HG03139 (cell line): ENCODE measurements at regions not wholly inside any gene's neighbourhood (a gene's known extent, or its start where the extent isn't known, plus 50 kb on each side); places are given as distances from the start of the nearest gene placed in this dataset.
"Not testable (repeated sequence)": the region's sequence is repeated elsewhere in the genome, so short reads cannot be mapped to it uniquely, and the experiment has no call there.

Experiments
- ATAC-seq: cut with Tn5 transposase; IDR thresholded peaks from one replicate; pipeline ENCODE4 v1.9.1; 2021; ENCODE audit not compliant: unreplicated experiment

DNA sequence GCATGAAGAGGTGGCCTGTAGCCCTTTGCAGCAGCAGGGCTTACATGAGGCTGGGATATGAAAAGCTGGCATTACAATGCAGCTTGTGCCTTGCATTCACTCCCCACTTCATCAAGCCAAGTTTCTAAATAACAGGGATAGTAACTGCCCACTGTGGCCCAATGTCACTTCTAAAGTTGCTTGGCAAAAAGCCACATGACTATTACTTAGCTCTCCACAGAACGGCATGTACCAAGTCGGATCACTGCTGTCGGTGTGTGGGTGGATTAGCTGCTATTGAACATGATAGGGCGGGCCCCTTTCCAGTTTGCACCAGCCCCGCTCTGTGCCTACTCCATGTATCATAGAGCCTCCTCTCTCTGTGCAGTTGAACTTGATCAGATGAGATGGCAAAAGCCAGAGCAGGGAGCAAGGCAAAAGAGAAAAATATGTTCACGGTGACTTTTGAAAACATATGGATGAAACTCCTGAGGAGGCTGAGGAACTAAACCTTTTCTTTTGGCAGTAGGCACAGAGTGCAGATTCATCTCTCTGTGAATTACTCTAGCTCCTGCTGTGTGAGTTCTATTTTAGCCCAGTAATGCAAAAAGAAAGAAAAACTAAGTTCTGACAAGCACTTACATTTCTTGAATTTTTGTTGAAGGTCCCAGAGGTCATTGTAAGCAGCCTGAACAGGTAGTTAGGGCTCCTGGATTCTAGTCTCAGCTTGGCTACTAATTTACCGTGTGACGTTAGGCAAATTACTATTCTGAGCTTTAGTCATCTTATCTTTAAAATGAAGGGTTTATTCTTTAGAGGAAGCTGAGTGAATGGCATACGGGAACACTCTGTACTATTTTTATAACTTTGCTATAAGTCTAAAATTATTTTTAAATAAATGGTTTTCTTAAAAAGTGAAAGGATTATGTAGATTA lies 125.6 kb upstream of the NBPF9 start:
- not testable (repeated sequence) for ATAC-seq

DNA sequence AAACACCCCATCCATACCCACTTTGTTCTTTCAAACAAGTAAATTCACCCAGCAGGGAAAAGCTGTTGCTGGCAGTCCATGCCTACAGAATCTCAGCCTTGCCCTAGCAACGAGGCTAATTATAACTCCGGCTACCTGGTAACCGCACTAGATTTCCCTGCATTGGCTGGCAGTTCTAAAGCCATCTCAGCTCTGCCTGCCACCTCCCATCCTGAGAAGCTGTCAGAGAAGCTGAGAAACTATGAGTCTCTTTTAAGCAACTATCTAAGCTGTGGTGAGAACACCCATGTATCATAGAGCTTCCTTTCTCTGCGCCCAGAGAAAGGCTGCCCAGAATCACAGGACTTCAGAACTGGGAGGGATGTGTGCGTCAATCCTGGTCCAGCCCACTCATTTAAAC lies 126.5 kb upstream of the NBPF9 start:
- not testable (repeated sequence) for ATAC-seq

DNA sequence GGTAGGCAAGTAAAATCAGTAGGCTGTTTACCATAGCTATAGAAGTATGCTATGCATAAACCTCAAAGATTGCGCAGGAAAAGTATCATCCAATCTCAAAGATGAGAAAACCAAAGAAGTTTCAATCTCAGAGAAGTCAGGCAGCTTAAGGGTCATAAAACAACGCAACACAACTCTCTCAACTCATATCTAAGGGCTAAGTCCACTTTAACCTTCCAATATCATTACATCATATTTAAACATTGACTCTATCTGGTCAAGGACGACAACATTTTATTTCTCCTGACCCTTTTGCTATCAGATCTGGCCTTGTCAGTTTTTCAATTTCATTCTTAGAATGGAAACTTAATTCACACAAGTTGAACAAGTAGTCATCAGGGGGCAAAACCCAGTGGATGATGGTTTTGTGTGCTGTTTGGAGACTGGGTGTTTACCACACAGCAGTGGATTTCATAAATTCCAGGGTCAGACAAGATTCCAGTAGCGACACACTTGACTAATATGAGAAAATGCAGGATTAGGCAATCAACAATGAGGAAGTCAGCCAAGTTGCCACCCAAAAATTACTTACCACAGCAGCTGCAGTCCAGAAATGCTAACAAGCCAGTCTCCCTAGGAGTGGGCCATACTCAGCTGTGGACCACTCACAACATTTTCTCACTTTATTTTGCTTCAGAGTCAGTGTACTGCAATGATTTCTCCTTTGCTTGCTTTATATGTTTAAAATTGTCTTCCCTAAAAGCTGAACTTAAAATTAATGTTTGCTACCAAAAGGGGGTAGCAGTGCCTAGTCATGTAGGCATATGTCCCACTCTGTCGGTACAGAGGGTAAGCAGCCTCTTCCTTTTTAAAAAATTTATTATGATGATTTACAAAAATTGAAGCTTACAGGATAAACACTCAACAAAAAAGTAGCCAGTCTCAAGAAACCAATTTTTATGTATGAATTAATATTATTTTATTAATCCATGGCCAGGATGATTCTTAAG lies 131.9 kb upstream of the NBPF9 start:
- ATAC-seq = not testable (repeated sequence)

DNA sequence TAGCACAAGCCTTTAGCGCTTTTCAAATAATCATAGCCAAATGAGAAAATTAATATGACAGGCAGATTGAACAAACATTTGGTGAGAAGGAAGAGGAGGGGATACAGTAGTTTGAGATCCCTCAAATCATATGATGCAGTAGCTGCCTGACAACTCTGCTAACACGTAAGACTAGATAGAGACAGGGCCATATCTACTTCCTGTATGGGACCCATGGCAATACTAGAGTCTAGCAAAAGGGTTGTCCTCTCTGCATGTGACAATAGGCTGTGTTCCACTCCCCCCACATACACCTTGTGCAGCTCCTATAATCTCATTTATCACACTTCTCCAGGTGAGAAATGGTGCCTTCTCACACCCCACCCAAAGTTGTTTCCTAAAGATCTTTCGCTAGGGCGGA lies 134.2 kb upstream of the NBPF9 start:
- not testable (repeated sequence) for ATAC-seq

DNA sequence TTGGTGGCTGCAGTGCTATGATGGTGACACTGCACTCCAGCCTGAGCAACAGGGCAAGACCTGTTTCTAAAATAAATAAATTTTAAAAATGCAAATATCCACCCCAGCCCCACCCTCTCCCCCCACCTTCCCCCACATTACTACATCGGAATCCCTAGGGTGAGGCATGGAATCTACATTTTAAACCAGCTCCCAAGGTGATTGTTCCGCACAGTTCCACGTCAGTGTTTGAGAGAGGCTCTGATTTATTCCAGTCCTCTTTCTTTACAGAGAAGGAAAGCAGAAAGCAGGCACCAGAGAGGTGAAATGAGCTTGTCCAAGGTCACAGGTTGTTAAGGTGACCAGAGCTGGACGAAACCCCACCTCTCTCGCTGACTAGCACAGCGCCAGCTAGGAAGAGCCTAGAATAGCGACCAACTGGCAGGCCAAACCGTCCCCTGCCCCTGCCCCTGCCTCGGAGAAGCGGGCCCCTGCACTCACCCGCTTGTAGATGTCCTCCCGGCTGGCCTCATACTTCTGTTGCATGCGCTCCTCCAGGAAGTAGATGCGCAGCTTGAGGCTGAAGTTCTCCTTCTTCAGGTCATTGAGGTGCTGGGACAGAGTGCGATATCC lies 136.7 kb upstream of the NBPF9 start:
- not testable (repeated sequence) for ATAC-seq

DNA sequence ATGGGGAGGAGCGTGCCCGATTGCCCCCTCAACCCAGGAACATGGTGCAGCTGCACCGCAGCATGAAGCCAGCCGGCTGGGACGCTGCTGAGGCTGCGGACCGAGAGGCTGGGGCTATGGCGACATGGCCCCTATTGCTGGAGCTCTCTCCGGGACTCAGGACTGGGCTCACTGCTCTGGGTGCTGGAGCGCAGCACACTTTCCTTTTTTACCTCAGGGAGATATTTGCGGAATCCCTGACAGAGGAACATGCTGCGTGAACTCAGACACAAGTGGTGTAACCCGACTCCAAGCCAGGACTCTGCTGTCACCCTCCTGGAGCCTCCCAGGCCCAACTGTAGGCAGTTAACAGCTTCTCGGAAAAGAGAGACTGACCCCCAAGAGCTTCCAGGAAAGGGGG lies 137.2 kb upstream of the NBPF9 start:
- not testable (repeated sequence) for ATAC-seq

DNA sequence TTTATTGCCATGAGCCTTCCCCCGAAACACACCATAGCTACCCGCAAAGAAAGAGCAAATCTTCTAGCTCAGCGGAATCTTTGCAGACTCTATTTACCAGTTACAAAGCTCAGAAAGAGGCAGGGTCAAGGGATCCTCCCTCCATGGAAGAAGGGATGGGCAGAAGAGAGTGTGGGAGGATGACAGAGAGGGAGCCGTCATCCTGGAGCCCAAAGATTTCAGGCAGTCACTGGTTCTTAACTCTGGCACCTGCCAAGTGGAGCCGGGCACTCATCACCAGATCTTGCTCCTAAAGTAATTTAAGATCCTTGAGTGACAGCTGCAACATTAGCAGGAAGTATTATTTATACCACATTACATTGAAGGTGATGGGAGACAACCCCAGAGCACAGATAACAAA lies 137.9 kb upstream of the NBPF9 start:
- not testable (repeated sequence) for ATAC-seq

DNA sequence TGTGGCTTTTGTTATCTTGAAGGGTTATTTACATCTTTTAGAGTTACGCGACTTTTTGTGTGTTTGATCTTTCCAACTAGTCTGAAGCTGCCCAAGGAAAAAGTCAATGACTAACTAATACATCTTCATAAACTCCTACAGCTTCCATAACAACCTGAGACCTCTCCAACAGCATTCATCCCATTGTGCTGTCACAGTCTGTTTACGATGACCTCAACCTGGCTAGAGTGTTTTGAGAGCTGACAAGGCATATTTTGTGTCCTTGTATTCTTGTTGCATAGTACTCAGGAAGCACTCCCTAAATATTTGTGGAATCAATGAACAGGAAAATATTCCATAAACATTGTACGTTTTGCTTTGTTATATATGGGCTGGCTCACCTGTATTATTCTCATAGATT lies 140.2 kb upstream of the NBPF9 start:
- ATAC-seq = not testable (repeated sequence)

DNA sequence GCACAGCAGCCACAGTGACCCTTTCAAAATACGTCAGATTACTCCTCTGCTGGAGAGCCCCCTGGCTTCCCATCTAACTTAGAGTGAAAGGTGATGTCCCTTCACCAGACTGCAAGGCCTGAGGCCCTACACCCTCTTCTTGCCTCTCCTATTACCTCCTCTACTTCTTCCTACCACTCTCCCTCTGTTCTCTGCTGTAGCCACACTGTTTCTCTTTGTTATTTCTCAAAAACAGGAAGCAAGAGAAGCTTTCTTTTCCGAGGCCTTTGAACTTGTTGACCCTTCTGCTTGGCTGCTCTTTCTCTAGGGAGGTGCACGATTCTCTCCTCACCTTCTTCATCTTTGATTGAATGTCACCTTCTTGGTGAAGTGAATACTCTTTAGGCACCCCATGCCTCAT lies 141.3 kb upstream of the NBPF9 start:
- not testable (repeated sequence) for ATAC-seq

DNA sequence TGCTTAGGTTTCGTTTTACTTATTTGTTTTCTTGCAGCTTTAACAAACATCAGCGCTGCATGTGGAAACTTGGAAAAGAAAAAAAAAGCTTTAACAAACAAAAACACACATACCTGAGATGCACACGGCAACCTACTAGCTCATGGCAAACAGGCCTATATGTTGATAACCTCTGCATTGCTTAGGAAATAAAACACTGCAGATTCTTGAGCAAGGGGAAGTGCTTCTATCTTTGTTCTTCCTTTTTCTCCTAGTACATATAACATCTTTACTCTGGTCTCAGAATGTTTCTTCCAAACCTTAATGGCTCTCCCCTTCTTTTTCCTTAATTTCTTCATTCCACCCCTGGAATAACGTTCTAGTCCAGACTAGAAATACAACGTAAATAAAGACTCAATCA lies 142.9 kb upstream of the NBPF9 start:
- ATAC-seq = not testable (repeated sequence)

DNA sequence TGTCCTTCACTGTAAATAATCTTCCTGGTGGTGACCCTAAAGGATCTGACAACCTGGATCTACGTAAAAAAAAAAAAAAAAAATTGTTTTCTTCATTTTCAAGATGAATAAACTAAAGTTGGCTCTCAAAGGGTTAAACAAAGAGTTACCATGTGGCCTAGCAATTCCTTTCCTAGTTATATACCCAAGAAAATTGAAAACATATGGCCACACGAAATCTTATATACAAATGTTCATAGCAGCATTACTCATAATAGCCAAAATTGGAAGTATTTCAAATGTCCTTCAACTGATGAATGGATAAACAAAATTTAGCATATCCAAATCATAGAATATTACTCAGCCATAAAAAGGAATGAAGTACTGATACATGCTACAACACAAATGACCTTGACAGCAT lies 145.3 kb upstream of the NBPF9 start:
- ATAC-seq = not testable (repeated sequence)

DNA sequence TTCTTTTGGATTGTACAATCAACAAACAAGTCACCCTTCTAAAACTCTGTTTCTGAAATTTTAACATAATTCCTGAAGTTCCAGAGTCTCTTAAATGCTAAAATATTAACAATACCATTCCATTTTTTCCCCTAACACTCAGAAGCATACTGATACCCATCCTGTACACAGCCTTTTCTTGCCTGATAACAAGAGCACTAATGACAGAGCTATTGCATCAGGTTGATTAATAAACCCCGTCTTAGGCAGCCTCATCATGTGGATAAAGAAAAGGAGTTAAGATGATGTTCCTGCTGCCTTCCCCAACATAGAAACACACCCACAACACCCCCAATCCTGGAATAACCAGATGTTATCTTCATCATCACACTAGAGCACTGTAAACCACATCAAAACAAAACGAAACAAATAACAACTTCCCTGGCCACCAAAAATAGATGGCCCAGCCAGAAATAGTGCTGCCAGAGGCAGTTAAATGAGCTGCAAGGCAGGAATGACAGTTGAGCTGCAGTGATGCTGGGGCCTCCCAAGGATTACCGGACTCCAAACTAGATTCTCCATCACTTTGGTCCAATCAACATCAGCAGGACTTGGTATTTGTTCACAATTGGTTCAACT lies 146.6 kb upstream of the NBPF9 start:
- ATAC-seq = not testable (repeated sequence)

DNA sequence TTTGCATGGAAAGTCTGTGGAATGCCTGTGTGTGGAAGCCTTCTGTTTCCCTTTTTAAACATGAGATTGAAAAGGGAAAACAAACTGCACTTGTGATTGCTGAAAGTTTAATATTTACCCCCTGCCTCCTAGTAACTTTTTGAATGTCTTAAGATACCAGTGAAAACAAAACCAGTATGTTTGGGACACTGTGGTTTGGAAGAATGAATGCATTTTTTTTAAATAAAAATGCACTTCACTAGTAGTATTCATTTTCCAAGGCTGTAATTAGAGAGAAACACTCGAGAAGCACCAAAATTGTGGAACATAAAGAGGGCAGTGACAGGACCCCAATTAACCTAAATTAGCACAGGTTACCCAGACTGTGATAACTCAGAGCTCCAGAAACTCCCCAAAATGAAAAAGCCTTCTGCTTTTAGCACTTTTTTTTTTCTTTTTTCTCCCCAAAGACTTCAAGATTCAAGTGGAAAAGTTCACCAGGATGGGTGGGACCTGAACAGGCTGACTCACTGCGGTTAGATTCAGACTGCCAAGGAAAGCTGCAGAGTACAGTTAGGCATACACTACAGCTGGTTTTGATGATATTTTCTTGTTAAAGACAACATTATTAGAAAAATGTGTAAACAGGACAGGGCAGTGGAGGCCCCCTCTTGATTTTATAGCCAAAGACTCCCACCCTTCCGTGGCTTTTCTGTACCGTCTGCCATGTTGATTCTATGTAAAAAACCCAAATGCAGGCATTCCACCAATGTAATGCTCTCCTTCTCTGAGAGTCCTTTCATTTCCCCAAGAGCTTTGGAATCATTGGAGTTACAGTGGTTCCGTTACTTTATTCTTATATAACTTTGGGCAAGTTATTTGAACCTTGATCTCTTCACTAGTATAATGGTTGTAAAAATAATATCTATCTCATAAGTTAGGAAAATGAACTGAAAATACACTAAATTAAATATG lies 151.8 kb upstream of the NBPF9 start:
- ATAC-seq = not testable (repeated sequence)

DNA sequence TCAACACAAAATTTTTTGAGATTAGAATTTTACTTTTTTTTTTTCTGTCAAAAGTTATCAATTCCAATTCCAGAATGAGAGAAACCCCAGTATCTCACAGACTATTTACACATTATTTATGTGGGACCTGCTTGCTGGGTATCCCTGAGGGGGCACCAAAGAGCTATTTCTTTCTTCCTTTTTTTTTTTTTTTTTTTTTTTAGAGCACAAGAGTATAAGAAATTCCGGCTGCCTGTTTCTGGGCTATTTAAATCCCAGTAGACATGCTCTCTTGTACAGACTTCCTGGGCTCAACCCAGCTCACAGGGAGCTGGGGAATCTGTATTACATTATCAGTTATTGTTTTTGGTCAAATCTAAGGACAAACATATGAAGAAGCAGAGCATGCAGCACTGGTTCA lies 156.9 kb upstream of the NBPF9 start:
- not testable (repeated sequence) for ATAC-seq

DNA sequence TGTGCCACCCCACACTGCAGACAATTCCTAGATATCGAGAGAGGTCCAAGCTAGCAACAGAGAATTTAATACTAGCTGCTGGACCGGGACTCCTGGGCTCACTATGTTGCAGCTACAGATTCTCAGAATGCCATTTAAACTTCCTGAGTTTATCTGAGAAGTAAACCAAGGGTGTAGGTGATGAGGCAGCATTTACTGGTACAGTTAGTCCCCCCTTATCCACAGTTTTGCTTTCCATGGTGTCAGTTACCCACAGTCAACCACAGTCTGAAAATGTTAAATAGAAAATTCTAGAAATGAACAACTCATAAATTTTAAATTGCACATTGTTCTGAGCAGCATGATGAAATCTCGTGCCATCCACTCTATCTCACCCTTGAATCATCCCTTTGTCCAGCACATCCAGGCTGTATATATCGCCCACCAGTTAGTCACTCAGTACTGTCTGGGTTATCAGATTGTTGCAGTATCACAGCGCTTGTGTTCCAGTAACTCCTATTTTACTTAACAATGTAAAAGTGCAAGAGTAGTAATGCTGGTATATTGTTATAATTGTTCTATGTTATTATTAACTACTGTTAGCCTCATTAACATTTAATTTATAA lies 157.5 kb upstream of the NBPF9 start:
- not testable (repeated sequence) for ATAC-seq

DNA sequence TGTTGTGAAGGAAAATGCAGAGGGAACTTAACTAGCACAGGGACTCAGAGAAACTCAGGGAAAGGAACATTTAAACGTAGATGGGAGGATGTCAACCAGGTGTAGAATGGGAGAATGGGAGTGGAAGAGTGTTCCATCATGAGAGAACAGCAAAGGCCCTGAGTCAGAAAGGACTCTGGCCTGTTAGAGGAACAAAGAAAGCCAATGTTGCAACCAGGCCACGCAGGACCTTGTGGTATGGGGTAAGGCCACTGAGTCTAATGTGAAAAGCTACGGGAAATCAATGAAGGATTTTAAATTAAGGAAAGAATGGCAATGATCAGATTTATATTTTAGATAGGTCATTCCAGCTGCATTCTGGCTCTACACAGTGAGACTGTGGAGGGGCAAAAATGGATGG lies 163.9 kb upstream of the NBPF9 start:
- ATAC-seq = not testable (repeated sequence)

DNA sequence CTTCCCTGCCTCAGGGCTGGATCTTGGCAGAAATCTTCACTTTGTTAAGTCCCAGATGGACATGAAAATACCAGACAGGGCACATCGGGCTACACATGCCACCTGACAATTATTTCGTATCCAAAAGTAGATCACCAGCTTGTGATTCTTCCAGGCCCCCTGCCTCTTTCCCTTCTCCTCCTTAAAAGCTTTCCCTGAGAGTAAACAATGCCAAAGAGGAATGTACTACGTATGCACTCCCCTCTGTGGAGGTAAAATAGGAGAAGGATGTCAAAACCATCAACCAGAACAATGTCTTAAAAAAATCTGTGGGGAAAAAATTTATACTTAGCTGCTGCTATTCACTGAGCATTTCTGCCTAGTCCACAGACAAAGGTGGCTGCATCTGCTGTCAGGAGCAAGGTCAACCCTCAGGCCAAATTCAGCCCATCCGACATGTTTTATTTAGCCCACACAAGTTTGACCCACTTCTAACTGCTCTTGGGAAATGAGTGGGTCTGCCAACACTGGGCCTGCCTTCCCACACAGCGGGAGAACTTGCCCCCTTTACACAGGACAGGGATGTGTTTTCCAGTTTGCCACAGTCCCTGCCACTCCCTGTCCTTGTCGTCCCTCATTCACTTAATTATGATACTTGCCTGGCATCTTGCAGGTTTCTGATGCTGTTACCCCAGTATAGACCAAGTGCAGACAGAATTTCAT lies 165.8 kb upstream of the NBPF9 start:
- not testable (repeated sequence) for ATAC-seq

DNA sequence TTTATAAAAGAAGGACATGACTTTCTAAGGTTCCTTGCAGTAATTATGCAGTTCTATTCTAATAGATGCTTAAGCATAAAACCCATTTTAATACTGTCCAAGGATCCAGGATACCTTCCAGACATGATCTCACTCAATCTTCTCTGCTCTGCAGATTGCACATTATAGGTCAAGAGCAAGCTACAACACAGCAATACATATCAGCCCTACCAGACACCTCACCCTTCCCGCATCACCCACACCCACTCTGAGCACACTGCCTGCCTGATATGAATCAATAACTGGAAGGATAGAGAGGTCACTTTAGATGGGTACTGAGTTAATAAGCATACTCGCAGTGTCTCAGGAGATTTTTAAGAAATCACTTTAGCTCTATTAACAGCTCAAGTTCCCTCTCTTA lies 166.5 kb upstream of the NBPF9 start:
- not testable (repeated sequence) for ATAC-seq
